ENCODE measurements at regions not wholly inside any gene's neighbourhood (a gene's known extent, or its start where the extent isn't known, plus 50 kb on each side); places are given as distances from the start of the nearest gene placed in this dataset.
"Not testable (repeated sequence)": the region's sequence is repeated elsewhere in the genome, so short reads cannot be mapped to it uniquely, and the experiment has no call there.

DNA sequence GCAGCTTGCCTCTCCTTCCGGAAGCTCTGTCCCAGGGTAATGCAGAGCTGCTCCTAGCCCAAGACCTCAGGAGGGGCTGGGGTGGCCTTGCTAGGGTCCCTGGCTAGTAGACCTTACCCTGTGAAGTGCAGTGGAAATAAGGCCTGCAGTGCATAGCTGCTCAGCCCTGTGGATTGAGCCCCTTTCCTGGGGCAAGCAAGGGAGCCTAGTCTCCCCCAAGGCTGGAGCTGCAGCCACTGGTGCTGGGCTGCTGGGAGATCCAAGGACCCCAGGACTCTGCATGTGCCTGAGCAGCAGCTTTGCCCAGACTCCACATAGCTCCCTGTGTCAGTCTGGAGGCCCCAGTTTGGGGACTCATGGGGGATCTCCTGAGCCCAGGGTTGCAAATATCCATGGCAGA, 57.9 kb downstream of the FANCF start:
- DNase-seq (ENCODE audit: low read depth): no peak

DNA sequence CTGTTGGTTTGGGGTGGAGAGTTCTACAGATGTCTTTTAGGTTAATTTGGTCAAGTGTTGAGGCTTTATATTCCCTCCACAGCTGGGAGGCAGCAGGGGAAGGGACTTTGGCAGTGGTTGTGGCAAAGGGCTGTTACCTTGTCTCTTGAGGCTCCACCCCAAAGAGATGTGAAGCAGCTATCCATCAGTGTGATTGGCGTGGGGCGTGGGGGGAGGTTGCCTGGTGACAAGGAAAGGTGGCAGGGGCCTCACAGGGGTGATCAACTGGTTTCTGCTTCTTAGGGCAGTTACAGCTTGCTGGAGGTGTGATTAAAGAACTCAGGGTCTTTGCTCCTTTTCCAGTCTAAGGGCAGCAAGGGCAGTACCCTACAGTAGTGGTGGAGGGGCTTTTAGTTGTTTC, 59.3 kb downstream of the FANCF start:
- DNase-seq (ENCODE audit: low read depth): no peak

DNA sequence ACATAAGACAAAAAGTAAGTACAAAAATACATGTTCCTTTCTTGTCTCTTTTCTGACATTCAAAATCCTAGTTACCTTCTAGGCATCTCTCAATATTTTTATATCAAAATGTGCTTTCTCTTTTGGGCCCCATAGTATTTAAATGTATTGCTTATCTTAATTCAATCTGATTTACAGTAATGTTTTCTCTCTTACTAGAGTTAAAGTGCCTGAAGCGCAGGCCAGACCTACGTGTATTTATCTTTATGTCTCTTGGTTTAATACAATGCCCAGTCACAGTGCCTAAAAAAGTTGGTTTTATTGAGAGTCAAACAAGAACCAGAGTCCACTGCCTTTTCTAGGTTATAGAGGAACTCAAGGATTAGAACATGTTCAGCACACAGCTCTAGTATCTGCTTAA, 64.3 kb downstream of the FANCF start:
- DNase-seq (ENCODE audit: low read depth): no peak

DNA sequence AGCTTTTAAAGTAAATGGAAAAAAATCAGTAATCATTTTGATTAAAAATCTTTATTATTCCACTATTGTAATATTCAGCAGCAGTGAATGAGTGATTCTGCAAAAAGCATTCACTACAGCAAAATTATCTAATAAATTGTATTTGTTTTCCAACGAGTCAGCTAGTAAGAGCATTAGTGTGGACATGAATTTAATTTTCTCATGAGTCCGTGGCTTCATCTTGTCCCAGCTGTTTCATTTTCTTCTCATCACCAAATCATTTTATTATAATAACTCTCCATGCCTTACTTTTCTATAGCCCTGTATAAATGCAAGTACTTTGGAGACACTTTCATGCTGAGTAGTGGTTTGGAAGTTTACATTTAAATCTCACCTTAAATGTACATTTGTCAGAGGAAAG, 66.2 kb downstream of the FANCF start:
- no peak for DNase-seq (ENCODE audit: low read depth)

DNA sequence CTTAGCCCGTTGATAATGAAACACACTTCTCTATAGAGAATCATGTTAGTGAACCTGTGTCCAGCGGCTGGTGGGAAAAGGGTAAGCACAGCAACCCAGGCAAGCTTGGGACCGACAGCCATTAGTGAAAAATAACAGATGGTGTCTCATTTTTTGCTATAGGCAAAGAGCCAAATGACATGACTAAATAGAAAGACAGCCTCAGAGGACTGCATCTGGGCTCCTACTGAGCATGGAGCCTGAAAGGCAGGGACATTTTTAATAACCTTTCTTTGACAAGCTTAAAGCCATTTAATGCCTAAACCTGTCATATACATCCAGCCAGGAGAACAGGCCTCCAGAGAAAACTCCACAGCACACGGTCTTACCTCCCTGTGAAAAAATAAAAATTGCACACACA, 67.0 kb downstream of the FANCF start:
- no peak for DNase-seq (ENCODE audit: low read depth)

DNA sequence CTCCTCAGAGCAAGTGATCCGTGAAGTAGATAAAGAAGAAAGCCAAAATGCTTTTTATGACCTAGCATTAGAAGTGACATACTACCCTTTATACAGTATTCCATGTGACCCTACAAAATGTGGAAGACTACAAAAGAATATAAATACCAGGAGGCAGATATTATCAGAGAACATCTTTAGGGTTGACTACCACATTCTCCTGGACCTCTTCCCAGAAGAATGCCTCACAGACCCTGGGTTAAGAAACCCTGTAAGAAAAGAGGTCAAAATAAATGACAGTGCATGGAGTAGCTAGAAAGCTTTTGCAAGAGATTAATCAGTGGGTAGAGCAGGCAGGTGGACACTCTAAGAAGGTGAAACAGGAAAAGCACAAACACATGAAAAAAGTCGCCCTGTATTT, 69.2 kb downstream of the FANCF start:
- DNase-seq (ENCODE audit: low read depth): no peak

DNA sequence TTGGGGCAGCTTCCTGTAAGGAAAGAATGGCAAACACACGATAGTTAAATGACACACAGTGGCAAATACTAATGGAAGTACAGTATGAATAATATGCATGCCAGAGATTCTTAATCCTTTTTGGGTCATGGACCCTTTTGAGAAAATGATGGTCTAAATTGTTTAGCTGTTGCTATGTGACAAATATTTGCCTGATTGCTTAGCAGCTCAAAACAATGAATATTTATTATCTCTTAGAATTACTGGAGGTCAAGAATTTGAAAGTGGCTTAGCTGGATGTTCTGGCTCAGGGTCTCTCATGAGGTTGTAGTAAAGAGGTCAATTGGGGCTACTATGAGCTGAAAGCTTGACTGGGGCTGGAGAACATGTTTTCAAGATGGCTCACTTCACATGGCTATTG, 69.7 kb downstream of the FANCF start:
- no peak for DNase-seq (ENCODE audit: low read depth)

DNA sequence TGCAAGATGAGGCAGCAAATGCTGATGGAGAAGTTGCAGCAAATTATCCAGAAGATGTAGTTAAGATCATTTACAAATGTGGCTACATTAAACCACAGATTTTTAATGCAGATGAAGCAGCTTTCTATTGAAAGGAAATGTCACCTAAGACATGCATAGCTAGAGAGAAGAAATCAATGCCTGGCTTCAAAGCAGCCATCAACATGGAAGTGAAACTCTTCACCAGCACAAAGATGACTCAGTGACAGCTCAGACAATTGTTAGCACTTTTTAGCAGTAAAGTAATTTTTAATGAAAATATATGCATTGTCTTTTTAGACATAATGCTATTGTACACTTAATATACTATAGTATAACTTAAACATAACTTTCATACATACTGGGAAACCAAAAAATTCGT, 71.4 kb downstream of the FANCF start:
- DNase-seq (ENCODE audit: low read depth): no peak

DNA sequence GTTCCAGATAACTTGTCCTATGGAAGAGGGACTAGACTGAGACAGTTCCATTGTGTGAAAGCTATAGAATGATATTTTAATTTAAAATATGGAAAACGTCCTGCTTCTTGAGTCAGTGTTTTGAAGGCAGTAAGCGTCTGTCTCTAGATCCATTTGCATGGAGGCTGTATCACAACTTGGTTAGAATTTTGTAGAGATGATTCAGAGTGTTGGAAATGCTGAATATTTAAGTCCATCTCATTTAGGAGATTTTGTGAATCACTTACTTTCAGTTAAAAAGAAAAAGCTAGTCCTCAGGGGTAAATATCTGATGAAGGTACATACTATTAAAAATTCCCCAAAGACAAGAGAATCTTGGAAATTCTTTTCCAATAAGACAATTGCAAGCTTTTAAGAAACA, 72.7 kb downstream of the FANCF start:
- no peak for DNase-seq (ENCODE audit: low read depth)

DNA sequence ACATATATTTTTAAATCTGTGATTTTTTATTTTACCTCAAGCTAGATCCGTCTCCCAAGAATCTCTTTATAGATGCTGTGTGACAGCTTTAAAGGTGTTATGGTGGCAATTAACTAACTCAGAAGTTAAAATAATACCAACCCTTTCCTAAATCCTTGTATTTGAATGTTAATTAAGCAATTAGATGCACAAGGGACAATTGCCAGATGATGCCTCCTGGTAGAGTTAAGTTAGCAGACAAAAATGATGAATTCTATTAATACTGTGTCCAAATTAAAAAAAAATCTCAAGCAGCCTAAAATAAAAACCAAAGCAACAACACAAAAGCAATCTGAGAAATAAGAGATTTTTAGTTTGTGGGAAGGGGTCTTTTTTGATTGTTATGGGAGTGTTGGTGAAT, 78.9 kb downstream of the FANCF start:
- no peak for DNase-seq (ENCODE audit: low read depth)

DNA sequence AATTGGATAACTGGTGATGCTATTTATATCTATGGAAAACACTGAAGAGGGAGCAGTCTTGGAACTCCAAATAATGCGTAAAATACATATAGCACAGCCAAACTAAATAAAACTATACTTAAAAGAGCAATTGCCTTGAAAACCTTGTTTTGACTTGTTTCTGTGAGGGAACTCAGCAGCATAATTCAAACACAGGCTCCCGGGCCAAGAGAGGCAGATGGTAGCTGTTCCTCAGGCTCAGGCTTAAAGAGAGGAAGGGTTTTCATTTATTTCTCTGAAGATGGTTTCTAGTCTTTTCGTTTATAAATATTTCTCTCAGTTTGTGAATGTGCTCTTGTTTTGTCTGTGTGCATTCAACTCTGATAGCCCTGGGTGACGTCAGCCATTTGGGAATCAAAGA, 82.4 kb downstream of the FANCF start:
- no peak for DNase-seq (ENCODE audit: low read depth)

DNA sequence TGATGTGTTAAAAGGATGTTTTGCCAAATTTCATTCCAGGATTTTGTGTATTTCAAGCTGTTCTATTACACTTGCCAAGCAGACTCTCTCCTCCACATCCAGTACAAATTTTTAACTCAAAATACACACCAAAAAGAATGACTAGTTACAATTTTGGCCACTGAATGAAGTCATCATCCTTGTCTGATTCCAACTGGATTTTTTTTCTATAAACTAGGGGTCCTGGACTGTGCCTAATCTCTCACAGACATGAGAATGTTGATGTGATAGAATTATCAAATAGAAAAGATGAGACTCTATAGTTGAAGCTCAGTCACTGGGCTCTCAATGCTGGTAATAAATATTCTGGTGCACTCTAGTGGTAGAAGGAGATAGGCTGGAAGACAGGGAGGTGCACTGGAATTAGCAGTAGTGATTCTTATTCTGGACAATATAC, 85.8 kb downstream of the FANCF start:
- DNase-seq (ENCODE audit: low read depth): no peak

DNA sequence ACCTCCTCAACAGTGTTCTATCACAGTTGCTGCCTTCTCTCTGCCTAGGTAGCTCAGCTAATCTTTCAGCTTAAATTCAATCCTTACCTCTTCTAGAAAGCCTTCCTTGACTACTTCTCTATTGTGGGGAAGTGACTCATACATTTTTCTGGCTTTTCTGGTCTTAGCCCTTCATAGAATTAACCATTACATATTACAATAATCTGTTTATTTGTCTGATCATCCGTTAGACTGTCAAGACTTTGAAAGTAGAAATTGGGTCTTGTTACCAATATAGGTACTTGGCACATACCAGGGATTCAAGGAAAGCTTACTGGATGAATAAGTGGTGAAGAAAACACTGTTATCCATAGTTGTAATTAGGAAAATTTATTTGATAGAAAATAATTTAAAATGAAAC, 89.6 kb downstream of the FANCF start:
- DNase-seq (ENCODE audit: low read depth): no peak

DNA sequence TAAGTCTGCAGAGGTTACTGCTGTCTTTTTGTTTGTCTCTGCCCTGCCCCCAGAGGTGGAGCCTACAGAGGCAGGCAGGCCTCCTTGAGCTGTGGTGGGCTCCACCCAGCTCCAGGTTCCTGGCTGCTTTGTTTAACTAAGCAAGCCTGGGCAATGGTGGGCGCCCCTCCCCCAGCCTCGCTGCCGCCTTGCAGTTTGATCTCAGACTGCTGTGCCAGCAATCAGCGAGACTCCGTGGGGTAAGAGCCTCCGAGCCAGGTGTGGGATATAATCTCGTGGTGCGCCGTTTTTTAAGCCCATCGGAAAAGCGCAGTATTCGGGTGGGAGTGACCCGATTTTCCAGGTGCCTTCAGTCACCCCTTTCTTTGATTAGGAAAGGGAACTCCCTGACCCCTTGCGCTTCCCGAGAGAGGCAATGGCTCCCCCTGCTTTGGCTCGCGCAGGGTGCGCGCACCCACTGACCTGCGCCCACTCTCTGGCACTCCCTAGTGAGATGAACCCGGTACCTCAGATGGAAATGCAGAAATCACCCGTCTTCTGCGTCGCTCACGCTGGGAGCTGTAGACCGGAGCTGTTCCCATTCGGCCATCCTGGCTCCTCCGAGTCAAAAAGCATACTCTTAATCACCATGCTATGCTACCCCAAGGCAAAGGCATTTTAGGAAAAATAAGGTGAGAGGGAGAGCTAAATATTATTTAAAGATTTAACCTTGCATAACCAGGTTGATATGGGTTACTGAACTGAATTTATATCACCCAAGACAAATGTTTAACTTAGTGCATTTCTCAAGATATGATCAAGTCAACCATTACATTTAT, 96.8 kb downstream of the FANCF start:
- not testable (repeated sequence) for DNase-seq (ENCODE audit: low read depth)

DNA sequence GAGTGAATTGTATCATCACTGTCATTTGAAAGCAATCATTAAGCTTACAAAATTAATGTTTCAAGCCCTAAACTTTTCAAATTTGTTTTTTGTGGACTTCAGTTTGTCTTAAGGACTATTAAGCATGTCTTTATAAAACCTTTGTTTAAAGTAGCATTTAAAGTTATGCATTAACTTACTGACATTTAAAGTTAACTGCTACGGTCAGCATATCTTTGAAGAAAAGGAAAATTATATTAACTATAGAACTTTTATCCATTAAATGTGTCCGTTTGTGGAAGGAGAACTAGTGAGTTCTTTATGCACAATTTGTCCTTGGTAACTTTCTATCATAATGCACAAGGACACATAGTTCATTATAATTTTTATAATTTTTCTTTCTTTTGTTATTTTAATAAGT, 103.4 kb downstream of the FANCF start:
- no peak for DNase-seq (ENCODE audit: low read depth)

DNA sequence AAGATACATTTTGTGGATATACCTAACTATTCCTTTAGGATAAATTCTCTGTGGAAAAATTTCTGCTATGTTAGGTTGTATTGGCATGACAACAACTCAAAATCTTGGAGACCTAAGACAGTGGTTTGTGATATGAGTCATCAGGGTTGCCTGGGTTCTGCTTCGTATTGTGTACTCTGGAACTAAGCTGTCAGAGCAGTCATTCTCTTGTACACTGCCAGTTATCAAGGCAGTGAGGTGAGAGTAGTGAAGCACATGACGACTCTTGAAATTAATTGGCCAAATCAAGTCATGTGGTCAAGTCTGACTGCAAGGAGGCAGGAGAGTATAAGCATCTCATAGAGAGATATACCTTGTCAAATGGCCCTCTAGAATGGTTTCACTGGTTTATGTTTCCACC, 104.4 kb downstream of the FANCF start:
- no peak for DNase-seq (ENCODE audit: low read depth)

DNA sequence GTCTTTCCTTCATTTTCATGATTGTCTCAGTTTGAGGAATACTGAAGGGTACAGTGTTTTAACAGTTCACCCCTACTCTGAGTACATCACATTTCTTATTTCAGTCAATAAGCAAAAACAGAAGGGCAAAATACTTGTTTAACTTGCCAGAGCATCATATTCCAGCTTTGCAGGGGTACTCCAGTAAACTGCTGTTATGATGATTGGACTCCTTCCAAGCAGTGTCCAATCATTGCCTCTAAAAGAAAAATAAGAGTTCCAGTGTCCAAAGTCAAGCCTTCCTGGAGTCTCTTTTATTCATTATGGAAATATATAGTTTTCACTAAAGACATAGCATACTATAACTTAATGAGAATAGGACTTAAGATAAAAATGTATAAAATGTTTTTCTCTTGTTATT, 105.1 kb downstream of the FANCF start:
- no peak for DNase-seq (ENCODE audit: low read depth)

DNA sequence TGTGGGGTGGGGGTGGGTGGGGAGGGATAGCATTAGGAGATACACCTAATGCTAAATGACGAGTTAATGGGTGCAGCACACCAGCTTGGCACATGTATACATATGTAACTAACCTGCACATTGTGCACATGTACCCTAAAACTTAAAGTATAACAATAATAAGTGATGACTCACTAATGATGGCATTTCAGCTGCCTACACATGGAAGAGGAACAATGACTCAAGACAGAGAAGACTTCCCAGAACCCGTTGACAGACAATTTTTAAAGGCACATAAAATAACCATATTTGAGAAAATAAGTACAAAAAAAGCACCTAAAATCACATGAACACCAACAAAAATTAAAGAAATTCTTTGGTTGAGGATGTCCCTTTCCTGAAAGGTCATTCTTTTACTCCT, 107.3 kb downstream of the FANCF start:
- DNase-seq (ENCODE audit: low read depth): not testable (repeated sequence)

DNA sequence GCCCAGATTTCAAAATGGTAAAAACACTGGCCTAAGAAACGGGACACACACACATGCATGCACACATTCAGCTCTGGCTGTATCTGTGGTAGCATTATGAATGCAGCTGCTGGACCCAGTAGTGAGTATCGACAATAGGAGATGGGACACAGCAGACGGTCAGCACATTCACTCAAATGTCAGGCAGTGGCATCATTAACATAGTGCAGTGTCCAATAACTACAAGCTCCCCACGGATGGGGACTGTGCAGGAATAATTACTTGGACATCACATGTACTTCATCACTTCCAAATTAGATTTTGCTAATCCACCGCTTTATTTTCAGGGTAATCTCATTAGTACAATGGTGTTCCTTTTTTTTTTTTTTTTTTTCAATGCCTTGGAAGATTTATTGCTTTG, 109.5 kb downstream of the FANCF start:
- DNase-seq (ENCODE audit: low read depth): no peak

DNA sequence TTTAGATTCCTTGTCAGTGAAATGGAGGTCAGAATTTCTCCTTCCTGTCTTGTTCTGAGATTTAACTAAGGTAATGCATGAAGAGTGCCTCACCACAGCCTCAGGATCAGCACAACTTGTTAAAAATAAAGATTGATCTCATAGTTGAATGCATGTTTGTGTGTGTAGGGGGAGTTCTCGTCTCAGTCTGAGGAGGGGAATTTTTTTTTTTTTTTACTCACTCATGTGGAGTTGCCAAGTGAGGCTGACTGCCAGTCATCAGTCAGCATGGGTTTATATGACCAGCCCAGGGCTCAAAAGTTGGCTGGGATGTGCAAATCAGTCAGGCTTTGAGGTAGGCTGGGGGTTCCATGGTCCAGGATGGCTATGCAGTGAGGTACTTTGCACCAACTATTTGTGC, 113.2 kb downstream of the FANCF start:
- no peak for DNase-seq (ENCODE audit: low read depth)

DNA sequence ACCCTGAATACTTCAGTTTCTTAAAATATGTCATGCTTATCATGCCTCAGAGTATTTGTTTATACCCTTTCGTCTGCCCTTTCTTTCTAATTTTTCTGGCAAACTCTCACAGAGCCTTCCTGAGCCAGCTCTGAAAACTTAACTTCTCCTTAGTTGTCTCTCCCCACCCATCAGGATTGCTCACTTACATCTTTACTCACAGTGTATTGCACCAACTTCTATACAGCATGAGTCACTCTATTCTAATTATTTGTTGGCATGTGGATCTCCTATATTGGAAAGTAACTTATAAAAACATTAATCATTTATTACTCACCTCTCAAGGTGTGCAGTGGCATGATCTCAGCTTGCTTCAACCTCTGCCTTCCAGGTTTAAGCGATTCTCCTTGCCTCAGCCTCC, 114.9 kb downstream of the FANCF start:
- DNase-seq (ENCODE audit: low read depth): no peak

DNA sequence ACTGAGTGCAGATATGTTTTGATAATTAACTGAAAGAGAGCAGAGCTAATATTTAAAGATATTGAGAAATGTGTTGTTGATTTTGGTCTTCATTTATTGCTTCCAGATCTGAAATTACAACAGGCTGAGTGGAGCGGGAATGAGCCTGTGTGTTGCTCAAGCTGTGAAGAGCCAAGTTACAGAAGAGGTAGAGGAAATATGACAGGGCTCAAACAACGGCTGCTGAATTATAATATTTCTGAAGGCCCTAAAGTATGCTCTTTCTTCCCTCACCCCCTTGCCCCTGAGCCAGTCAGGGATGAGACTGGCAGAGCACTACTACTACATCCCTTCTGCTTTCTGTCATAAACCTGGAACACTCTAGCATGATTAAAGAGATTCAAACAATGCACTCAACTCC, 115.6 kb downstream of the FANCF start:
- no peak for DNase-seq (ENCODE audit: low read depth)

DNA sequence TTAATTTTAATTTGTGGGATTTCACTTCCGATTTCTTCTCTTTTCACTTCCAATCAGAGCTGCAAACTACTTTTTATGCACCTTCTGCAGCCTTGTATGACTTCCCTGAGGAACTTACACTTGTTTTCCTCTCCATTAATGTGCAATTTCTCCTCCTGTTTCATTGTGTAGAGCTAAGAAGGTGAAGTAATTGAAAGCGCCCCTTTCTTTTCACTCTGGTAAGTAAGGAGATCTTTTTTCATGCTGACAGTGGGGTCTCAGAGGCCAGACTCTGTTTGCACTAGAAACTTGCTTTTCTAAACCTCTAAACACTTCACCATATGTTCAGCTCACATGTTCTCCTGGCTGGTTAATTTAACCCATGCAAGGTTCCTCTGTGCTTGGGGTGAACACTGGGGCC, 117.0 kb downstream of the FANCF start:
- DNase-seq (ENCODE audit: low read depth): no peak

DNA sequence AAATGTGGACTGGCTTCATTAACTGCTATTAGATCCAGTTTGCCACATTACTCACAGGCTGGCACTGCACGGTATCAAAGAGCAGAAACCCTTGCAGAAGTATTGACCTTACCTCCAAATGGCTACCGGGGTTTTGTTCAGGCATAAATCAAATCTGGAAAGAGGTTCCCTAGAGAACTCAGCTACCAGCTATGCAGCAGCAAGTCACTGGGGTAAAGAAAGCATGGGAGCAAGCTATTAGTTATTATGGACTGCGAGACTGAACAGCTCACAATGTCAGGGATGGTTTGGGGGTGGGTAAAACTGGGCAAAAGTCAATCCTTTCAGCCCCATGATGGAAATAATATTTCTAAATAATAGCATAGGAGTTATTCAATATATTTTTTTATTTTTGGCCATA, 128.1 kb downstream of the FANCF start:
- DNase-seq (ENCODE audit: low read depth): no peak
